Keratinocyte (primary cell): ENCODE measurements at regions not wholly inside any gene's neighbourhood (a gene's known extent, or its start where the extent isn't known, plus 50 kb on each side); places are given as distances from the start of the nearest gene placed in this dataset.

Experiments used
- EZH2 ChIP-seq: IDR thresholded peaks from one replicate; pipeline ENCODE4 v1.6.1; 2012; ENCODE audit warnings: inconsistent platforms, mild to moderate bottlenecking, low read length, moderate library complexity
- TF ChIP-seq, protein P1 (sequence below), 3 experiments: IDR thresholded peaks in 1 of 3; conservative IDR thresholded peaks in 1 of 3; optimal IDR thresholded peaks in 1 of 3; 2 replicates in 2 of 3; 3 replicates in 1 of 3; pipeline versions ENCODE3 to v1.5.1; 2011; ENCODE audit warnings: low read length in 3 of 3, mild to moderate bottlenecking in 3 of 3, moderate library complexity in 2 of 3, control low read depth in 1 of 3, inconsistent platforms in 1 of 3; ENCODE audit not compliant: insufficient read depth in 2 of 3; ENCODE audit errors: extremely low read depth in 1 of 3

DNA sequence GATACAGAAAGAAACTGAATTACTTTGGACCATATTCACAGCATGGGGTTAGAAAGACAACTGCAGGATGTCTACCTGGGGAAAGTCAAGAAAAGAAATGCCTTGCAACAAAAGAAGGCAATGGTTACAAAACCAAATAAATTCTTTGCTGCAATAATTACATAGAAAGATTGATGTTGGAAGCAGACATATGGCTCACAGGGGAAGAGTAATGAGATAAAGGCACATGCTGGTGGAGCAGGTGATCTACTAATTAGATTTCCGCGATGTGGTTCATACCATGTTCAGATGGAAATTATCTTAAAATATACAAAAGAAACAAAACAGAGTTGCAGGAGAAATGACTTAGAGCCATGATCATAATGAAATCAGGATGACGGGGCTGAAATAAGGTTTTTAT is 718.8 kb upstream of the PKDCC start:
- no peak for TF ChIP-seq EZH2
- TF ChIP-seq, protein P1, sequence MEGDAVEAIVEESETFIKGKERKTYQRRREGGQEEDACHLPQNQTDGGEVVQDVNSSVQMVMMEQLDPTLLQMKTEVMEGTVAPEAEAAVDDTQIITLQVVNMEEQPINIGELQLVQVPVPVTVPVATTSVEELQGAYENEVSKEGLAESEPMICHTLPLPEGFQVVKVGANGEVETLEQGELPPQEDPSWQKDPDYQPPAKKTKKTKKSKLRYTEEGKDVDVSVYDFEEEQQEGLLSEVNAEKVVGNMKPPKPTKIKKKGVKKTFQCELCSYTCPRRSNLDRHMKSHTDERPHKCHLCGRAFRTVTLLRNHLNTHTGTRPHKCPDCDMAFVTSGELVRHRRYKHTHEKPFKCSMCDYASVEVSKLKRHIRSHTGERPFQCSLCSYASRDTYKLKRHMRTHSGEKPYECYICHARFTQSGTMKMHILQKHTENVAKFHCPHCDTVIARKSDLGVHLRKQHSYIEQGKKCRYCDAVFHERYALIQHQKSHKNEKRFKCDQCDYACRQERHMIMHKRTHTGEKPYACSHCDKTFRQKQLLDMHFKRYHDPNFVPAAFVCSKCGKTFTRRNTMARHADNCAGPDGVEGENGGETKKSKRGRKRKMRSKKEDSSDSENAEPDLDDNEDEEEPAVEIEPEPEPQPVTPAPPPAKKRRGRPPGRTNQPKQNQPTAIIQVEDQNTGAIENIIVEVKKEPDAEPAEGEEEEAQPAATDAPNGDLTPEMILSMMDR (optimal IDR thresholded peaks at IDR 0.05 in 1 of 3, IDR thresholded peaks at IDR 0.05 in 1 of 3, conservative IDR thresholded peaks at IDR 0.05 in 1 of 3; ENCODE audit: extremely low read depth in 1 of 3, insufficient read depth in 2 of 3, low read length in 3 of 3) = no peak
